ENCODE measurements at regions not wholly inside any gene's neighbourhood (a gene's known extent, or its start where the extent isn't known, plus 50 kb on each side); places are given as distances from the start of the nearest gene placed in this dataset.

DNA sequence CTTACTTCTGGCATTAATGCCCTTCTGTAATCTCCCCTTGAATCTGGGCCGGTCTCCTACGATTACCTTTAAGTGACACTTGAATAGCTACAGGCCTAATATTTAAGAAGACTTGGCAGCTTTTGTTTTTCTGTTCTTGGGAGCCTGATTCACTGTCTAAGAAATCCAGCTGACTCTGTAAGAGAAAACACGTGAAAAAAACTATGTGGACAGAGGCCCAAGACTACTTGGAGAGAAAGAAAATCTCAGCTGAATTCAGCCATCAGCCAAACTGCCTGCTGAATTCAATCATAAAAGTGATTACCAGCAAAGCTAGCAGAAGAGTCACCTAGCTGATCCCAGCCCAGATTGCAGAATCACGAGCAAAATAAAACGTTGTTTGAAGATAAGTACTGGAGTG, 521.2 kb downstream of the MID1IP1 start:
- TF ChIP-seq POLR2A (IDR thresholded peaks at IDR 0.05; ENCODE audit: low read depth, low read length) (no peak), POLR2AphosphoS5 (IDR thresholded peaks at IDR 0.05; ENCODE audit: low read depth, low read length) (no peak)

Data from GM12892 (cell line).